HepG2 (cell line): ENCODE measurements at regions not wholly inside any gene's neighbourhood (a gene's known extent, or its start where the extent isn't known, plus 50 kb on each side); places are given as distances from the start of the nearest gene placed in this dataset.
"Not testable (repeated sequence)": the region's sequence is repeated elsewhere in the genome, so short reads cannot be mapped to it uniquely, and the experiment has no call there.

ENCODE experiments used
- ZNF354B ChIP-seq: sonication (generic); formaldehyde crosslinking; IDR thresholded peaks from 2 replicates; pipeline ENCODE4 v1.8.0; 2022; ENCODE audit warnings: mild to moderate bottlenecking, missing genetic modification reagents
- ZZZ3 ChIP-seq: sonication (generic); formaldehyde crosslinking; IDR thresholded peaks from 2 replicates; pipeline ENCODE4 v1.4.0; 2020; ENCODE audit warnings: missing genetic modification reagents, mild to moderate bottlenecking, borderline replicate concordance

- not testable (repeated sequence) for TF ChIP-seq ZNF354B (CRISPR knock-in tag); ZZZ3
Observed at GRCh38 chr22:11065210-11065609, 4462.8 kb upstream of the OR11H1 start.
